A549 (cell line): ENCODE measurements at regions not wholly inside any gene's neighbourhood (a gene's known extent, or its start where the extent isn't known, plus 50 kb on each side); places are given as distances from the start of the nearest gene placed in this dataset.

Experiments used
- ATAC-seq, 2 experiments: fragments of 200-7000 bp in 1 of 2; fragments of >200 bp in 1 of 2; cut with Nextera tagmentation in 1 of 2; cut with Tn5 transposase in 1 of 2; 3 replicates each; pipeline versions ENCODE4 v1.8.0 to v1.9.1; 2018 to 2020; ENCODE audit warnings: mild to moderate bottlenecking in 1 of 2, moderate library complexity in 1 of 2
- CTCF ChIA-PET: fragments of 300-600 bp; sonication (Branson Sonifier 250); formaldehyde crosslinking; extraction: SDS; loops from one replicate; lab custom pipeline; 2021; ENCODE audit warnings: antibody characterized with exemption, inconsistent platforms; lab: Yijun Ruan, JAX
- POLR2A ChIA-PET: fragments of 350-600 bp; formaldehyde crosslinking; extraction: SDS; loops from one replicate; lab custom pipeline; 2021; ENCODE audit warnings: antibody characterized with exemption, inconsistent platforms; lab: Yijun Ruan, JAX
- DNase-seq, 2 experiments: peaks; one replicate each; pipeline versions ENCODE4 v3.0.0 to v3.0.0-alpha.2; 2011 to 2016; ENCODE audit warnings: low read depth in 1 of 2, low spot score in 1 of 2
- FAIRE-seq: peaks from 2 replicates; lab custom pipeline; 2011; peaks lifted over from hg19 to GRCh38; lab: Jason Lieb, UNC
- H3K27ac ChIP-seq, 2 experiments: fragments of >200 bp; sonication (Bioruptor Twin); formaldehyde crosslinking; 3 replicates each; pipeline ENCODE4 v1.5.1; 2016 to 2017
- H3K4me1 ChIP-seq: fragments of >200 bp; sonication (Bioruptor Twin); formaldehyde crosslinking; 3 replicates; pipeline ENCODE4 v1.6.1; 2016
- H3K4me2 ChIP-seq: fragments of >200 bp; sonication (Bioruptor Twin); formaldehyde crosslinking; 3 replicates; pipeline ENCODE4 v1.6.1; 2016
- H3K4me3 ChIP-seq: fragments of >200 bp; sonication (Bioruptor Twin); formaldehyde crosslinking; 3 replicates; pipeline ENCODE4 v1.5.1; 2016
- H3K9me3 ChIP-seq: fragments of >200 bp; sonication (Bioruptor Twin); formaldehyde crosslinking; 3 replicates; pipeline ENCODE4 v1.6.1; 2016
- ATOH8 ChIP-seq: fragments of 250-450 bp; sonication (Bioruptor Pico); IDR thresholded peaks from 2 replicates; pipeline ENCODE4 v1.5.0; 2020; ENCODE audit warnings: low read depth, mild to moderate bottlenecking, moderate library complexity
- BCL3 ChIP-seq: fragments of >200 bp; sonication (Bioruptor Twin); formaldehyde crosslinking; IDR thresholded peaks from 3 replicates; pipeline ENCODE4 v1.6.1; 2016
- BHLHE40 ChIP-seq: IDR thresholded peaks from 2 replicates; pipeline ENCODE4 v1.6.1; 2012; ENCODE audit warnings: low read depth, low read length, inconsistent platforms
- CBX2 ChIP-seq: fragments of 200-600 bp; sonication (generic); IDR thresholded peaks from 2 replicates; pipeline ENCODE4 v1.6.1; 2016; ENCODE audit warnings: low read depth, mild to moderate bottlenecking, borderline replicate concordance
- CBX8 ChIP-seq: fragments of 200-600 bp; sonication (generic); IDR thresholded peaks from 2 replicates; pipeline ENCODE4 v1.6.1; 2016
- CEBPB ChIP-seq, 2 experiments: fragments of >200 bp in 1 of 2; sonication (Bioruptor Twin) in 1 of 2; formaldehyde crosslinking in 1 of 2; IDR thresholded peaks; 2 replicates each; pipeline ENCODE4 v1.6.1; 2012 to 2016
- CHD2 ChIP-seq: fragments of 150-350 bp; IDR thresholded peaks from 2 replicates; pipeline ENCODE4 v1.6.1; 2014; ENCODE audit warnings: low read length; ENCODE audit not compliant: partially characterized antibody
- E2F6 ChIP-seq: IDR thresholded peaks from 2 replicates; pipeline ENCODE4 v1.6.1; 2012; ENCODE audit warnings: low read depth, borderline replicate concordance
- EHMT2 ChIP-seq: fragments of 200-600 bp; sonication (generic); IDR thresholded peaks from 2 replicates; pipeline ENCODE4 v1.6.1; 2016; ENCODE audit warnings: antibody characterized with exemption, low read depth, mild to moderate bottlenecking, moderate library complexity
- ELK1 ChIP-seq: fragments of 150-350 bp; IDR thresholded peaks from 2 replicates; pipeline ENCODE4 v1.6.1; 2014; ENCODE audit warnings: low read depth, mild to moderate bottlenecking, low read length
- ESRRA ChIP-seq: fragments of 150-350 bp; IDR thresholded peaks from 2 replicates; pipeline ENCODE4 v1.6.1; 2014; ENCODE audit warnings: mild to moderate bottlenecking, low read length, borderline replicate concordance
- FOSB ChIP-seq: fragments of 250-450 bp; sonication (Bioruptor Pico); IDR thresholded peaks from 2 replicates; pipeline ENCODE4 v1.5.0; 2020; ENCODE audit warnings: mild to moderate bottlenecking, moderate library complexity
- GATA3 ChIP-seq: IDR thresholded peaks from 2 replicates; pipeline ENCODE4 v1.6.1; 2012; ENCODE audit warnings: borderline replicate concordance
- HEYL ChIP-seq: fragments of 250-450 bp; sonication (Bioruptor Pico); IDR thresholded peaks from 2 replicates; pipeline ENCODE4 v1.8.0; 2021; ENCODE audit warnings: mild to moderate bottlenecking, moderate library complexity
- HOXA7 ChIP-seq: fragments of 250-450 bp; sonication (Bioruptor Pico); IDR thresholded peaks from 2 replicates; pipeline ENCODE4 v1.5.0; 2020; ENCODE audit warnings: mild to moderate bottlenecking, moderate library complexity
- HOXB5 ChIP-seq: fragments of 250-450 bp; sonication (Bioruptor Pico); IDR thresholded peaks from 2 replicates; pipeline ENCODE4 v1.5.0; 2020; ENCODE audit warnings: mild to moderate bottlenecking, moderate library complexity
- JUN ChIP-seq, 2 experiments: fragments of >200 bp; sonication (Bioruptor Twin); formaldehyde crosslinking; IDR thresholded peaks; 2 replicates in 1 of 2; 3 replicates in 1 of 2; pipeline ENCODE4 v1.6.1; 2016 to 2017
- JUNB ChIP-seq: fragments of >200 bp; sonication (Bioruptor Twin); formaldehyde crosslinking; IDR thresholded peaks from 2 replicates; pipeline ENCODE4 v1.6.1; 2016
- MAFK ChIP-seq: fragments of 450-650 bp; IDR thresholded peaks from 2 replicates; pipeline ENCODE4 v1.6.1; 2014; ENCODE audit not compliant: partially characterized antibody
- MYC ChIP-seq: IDR thresholded peaks from 2 replicates; pipeline ENCODE4 v1.6.1; 2012; ENCODE audit warnings: mild to moderate bottlenecking, inconsistent platforms, low read length, improper control_type of control experiment, borderline replicate concordance
- NPAS2 ChIP-seq: fragments of 250-450 bp; sonication (Bioruptor Pico); IDR thresholded peaks from 2 replicates; pipeline ENCODE4 v1.8.0; 2022; ENCODE audit warnings: mild to moderate bottlenecking, moderate library complexity, borderline replicate concordance
- PBX3 ChIP-seq: IDR thresholded peaks from 2 replicates; pipeline ENCODE4 v1.6.1; 2012
- RAD21 ChIP-seq, 2 experiments: fragments of >200 bp in 1 of 2; sonication (Bioruptor Twin) in 1 of 2; formaldehyde crosslinking in 1 of 2; IDR thresholded peaks in 1 of 2; conservative IDR thresholded peaks in 1 of 2; 2 replicates in 1 of 2; 3 replicates in 1 of 2; pipeline ENCODE4 v1.6.1; 2012 to 2018; ENCODE audit warnings: inconsistent platforms in 1 of 2
- RARB ChIP-seq: fragments of 250-450 bp; sonication (Bioruptor Pico); IDR thresholded peaks from 2 replicates; pipeline ENCODE4 v1.8.0; 2021; ENCODE audit warnings: mild to moderate bottlenecking, moderate library complexity
- SMC3 ChIP-seq: fragments of >200 bp; sonication (Bioruptor Twin); formaldehyde crosslinking; IDR thresholded peaks from 3 replicates; pipeline ENCODE4 v1.6.1; 2018; ENCODE audit warnings: inconsistent platforms
- TFCP2L1 ChIP-seq: fragments of 250-450 bp; sonication (Bioruptor Pico); IDR thresholded peaks from 2 replicates; pipeline ENCODE4 v1.5.0; 2021; ENCODE audit warnings: mild to moderate bottlenecking
- ZC3H11A ChIP-seq: fragments of 450-650 bp; IDR thresholded peaks from 2 replicates; pipeline ENCODE4 v1.6.1; 2014; ENCODE audit warnings: antibody characterized with exemption, mild to moderate bottlenecking
- ZSCAN20 ChIP-seq: fragments of 250-450 bp; sonication (Bioruptor Pico); IDR thresholded peaks from 2 replicates; pipeline ENCODE4 v1.8.0; 2022; ENCODE audit warnings: mild to moderate bottlenecking, moderate library complexity
- WGBS: methylation state at CpG from one replicate; pipeline ENCODE4 v1.1.6; 2017; ENCODE audit errors: missing lambda C conversion rate; 5-methylcytosine and 5-hydroxymethylcytosine counted together

- ATAC-seq (no peak), FAIRE-seq (no peak)
- no peak overlapping the region for H3K4me3 ChIP-seq
- no peaks in the 10 kb centered on the region for H3K4me1 ChIP-seq
- no peaks in the 10 kb centered on the region for H3K9me3 ChIP-seq
- 4% methylated on average over 3 of the region's 3 CpGs for WGBS
- no peak for TF ChIP-seq BCL3
- TF ChIP-seq TFCP2L1: no peak
- TF ChIP-seq ESRRA: no peak
- no peak for TF ChIP-seq RAD21 (conservative IDR thresholded peaks at IDR 0.05 in 1 of 2, IDR thresholded peaks at IDR 0.05 in 1 of 2)
- TF ChIP-seq ZSCAN20 (CRISPR knock-in tag): no peak
- no peak for TF ChIP-seq PBX3
- TF ChIP-seq CEBPB (IDR thresholded peaks at IDR 0.05): no peak
- TF ChIP-seq GATA3: no peak
- no peak for TF ChIP-seq SMC3
- TF ChIP-seq ATOH8 (CRISPR knock-in tag): no peak
- TF ChIP-seq HEYL (CRISPR knock-in tag): no peak
- TF ChIP-seq NPAS2 (CRISPR knock-in tag): no peak
- no peak for TF ChIP-seq RARB (CRISPR knock-in tag)
- TF ChIP-seq E2F6: no peak
- no peak for TF ChIP-seq CHD2
- no peak for TF ChIP-seq MYC
- TF ChIP-seq, all 56 proteins: peak for 0
- DNase-seq: no peak
- POLR2A ChIA-PET: no interaction called here
- CTCF ChIA-PET: no interaction called here
- Histone ChIP-seq H3K4me2 (no peak overlapping the region), H3K27ac (no peak overlapping the region)
These were observed 804.4 kb downstream of the FLRT2 start for GRCh38 chr14:86334355-86334754.

GRCh38 chr14:86333493-86333892, 803.5 kb downstream of the FLRT2 start:
- H3K27ac ChIP-seq: no peak overlapping the region
- FAIRE-seq (no peak), DNase-seq (no peak), ATAC-seq (no peak)
- ChIA-PET POLR2A (no interaction called here), CTCF (interaction anchor here (0.6 kb wide), 1 partner anchor 129 kb away, joined by 4 read pairs; no protein-coding TSS in a partner anchor)
- WGBS: 4% methylated on average over 1 of the region's 1 CpG
- no peaks in the 10 kb centered on the region for H3K4me1 ChIP-seq
- no peak for TF ChIP-seq TFCP2L1
- TF ChIP-seq CBX8: no peak
- no peak for TF ChIP-seq RARB (CRISPR knock-in tag)
- TF ChIP-seq EHMT2: no peak
- no peak for TF ChIP-seq ZC3H11A
- no peak for TF ChIP-seq GATA3
- no peak for TF ChIP-seq FOSB (CRISPR knock-in tag)
- no peak for TF ChIP-seq HOXB5 (CRISPR knock-in tag)
- TF ChIP-seq E2F6: no peak
- no peak for TF ChIP-seq ELK1
- no peak for TF ChIP-seq JUNB
- no peak for TF ChIP-seq HOXA7
- TF ChIP-seq MAFK: no peak
- no peak for TF ChIP-seq SMC3
- TF ChIP-seq CBX2: no peak
- no peak for TF ChIP-seq NPAS2 (CRISPR knock-in tag)
- no peak for TF ChIP-seq BHLHE40
- no peak for TF ChIP-seq MYC
- TF ChIP-seq JUN (IDR thresholded peaks at IDR 0.05): no peak
- H3K9me3 ChIP-seq: no peaks in the 10 kb centered on the region
- H3K4me3 ChIP-seq: no peak overlapping the region
- no peak overlapping the region for H3K4me2 ChIP-seq
